Endothelial cell of umbilical vein (primary cell): ENCODE measurements at regions not wholly inside any gene's neighbourhood (a gene's known extent, or its start where the extent isn't known, plus 50 kb on each side); places are given as distances from the start of the nearest gene placed in this dataset.

ENCODE experiments used
- BruUV-seq: library from RNA; stranded (reverse); fragments of 400-500 nt; replicated peaks from 2 replicates; lab custom pipeline; 2021; lab: Mats Ljungman, UMichigan
- CTCF ChIA-PET: fragments of 300-600, 350-600 bp; sonication (Branson Sonifier 250); formaldehyde crosslinking; loops from one replicate; lab custom pipeline; 2021; ENCODE audit warnings: antibody characterized with exemption, inconsistent platforms; lab: Charles Lee
- POLR2A ChIA-PET: fragments of 300-600, 350-600 bp; sonication (Branson Sonifier 250); formaldehyde crosslinking; loops from one replicate; lab custom pipeline; 2021; ENCODE audit warnings: antibody characterized with exemption, inconsistent platforms; lab: Charles Lee
- DNase-seq: peaks from one replicate; pipeline ENCODE4 v3.0.0-alpha.2; 2011; ENCODE audit warnings: low read depth, low spot score
- FAIRE-seq: peaks from 2 replicates; lab custom pipeline; 2011; peaks lifted over from hg19 to GRCh38; lab: Jason Lieb, UNC
- H2AFZ ChIP-seq: 2 replicates; pipeline ENCODE4 v1.6.0; 2012; ENCODE audit warnings: low read depth, low read length, control low read depth, inconsistent platforms
- H3K27ac ChIP-seq: 2 replicates; pipeline ENCODE4 v1.5.1; 2011; ENCODE audit warnings: low read depth, mild to moderate bottlenecking, control low read depth, low read length, moderate library complexity; ENCODE audit not compliant: insufficient read depth
- H3K27me3 ChIP-seq, 2 experiments: 2 replicates each; pipeline versions ENCODE4 v1.6.0 to v1.6.1; 2011; ENCODE audit warnings: low read length in 2 of 2, mixed read lengths in 1 of 2; ENCODE audit not compliant: control insufficient read depth in 2 of 2, insufficient read depth in 2 of 2
- H3K36me3 ChIP-seq, 2 experiments: 2 replicates in 1 of 2; 3 replicates in 1 of 2; pipeline ENCODE4 v1.5.1; 2011; ENCODE audit warnings: low read length in 2 of 2, mild to moderate bottlenecking in 1 of 2, moderate library complexity in 1 of 2; ENCODE audit not compliant: control insufficient read depth in 2 of 2, insufficient read depth in 2 of 2; ENCODE audit errors: extremely low read depth in 1 of 2
- H3K4me1 ChIP-seq: 3 replicates; pipeline ENCODE4 v1.5.1; 2011; ENCODE audit warnings: mild to moderate bottlenecking, low read length; ENCODE audit not compliant: control insufficient read depth, insufficient read depth; ENCODE audit errors: extremely low read depth
- H3K4me2 ChIP-seq: 2 replicates; pipeline ENCODE4 v1.6.1; 2011; ENCODE audit warnings: low read length, control low read depth, mixed read lengths; ENCODE audit not compliant: insufficient read depth
- H3K4me3 ChIP-seq, 3 experiments: fragments of 200-600 bp in 1 of 3; sonication (generic), shearing (Covaris generic) in 1 of 3; replicated peaks in 1 of 3; 2 replicates each; pipeline ENCODE4 v1.5.1; 2011 to 2016; ENCODE audit warnings: control low read depth in 3 of 3, low read length in 3 of 3, mild to moderate bottlenecking in 2 of 3, inconsistent platforms in 1 of 3, low read depth in 1 of 3, moderate library complexity in 1 of 3; ENCODE audit not compliant: insufficient read depth in 1 of 3
- H3K79me2 ChIP-seq: 2 replicates; pipeline ENCODE4 v1.6.0; 2012; ENCODE audit warnings: low read length, inconsistent platforms; ENCODE audit not compliant: control insufficient read depth, insufficient read depth
- H3K9ac ChIP-seq: replicated peaks from 2 replicates; pipeline ENCODE3; 2011; ENCODE audit warnings: low read length, control low read depth; ENCODE audit not compliant: insufficient read depth; ENCODE audit errors: extremely low read depth
- H3K9me1 ChIP-seq: replicated peaks from 3 replicates; pipeline ENCODE4 v1.6.0; 2011; ENCODE audit warnings: mild to moderate bottlenecking, low read length; ENCODE audit not compliant: control insufficient read depth, insufficient read depth; ENCODE audit errors: extremely low read depth
- H3K9me3 ChIP-seq: replicated peaks from 2 replicates; pipeline ENCODE4 v1.5.1; 2012; ENCODE audit warnings: low read length, inconsistent platforms; ENCODE audit not compliant: control insufficient read depth, insufficient read depth
- H4K20me1 ChIP-seq: replicated peaks from 2 replicates; pipeline ENCODE3; 2011; ENCODE audit warnings: mild to moderate bottlenecking, low read length; ENCODE audit not compliant: control insufficient read depth, insufficient read depth; ENCODE audit errors: extremely low read depth
- CTCF ChIP-seq, 2 donors: IDR thresholded peaks; 1 replicate in 1 of 2; 2 replicates in 1 of 2; pipeline ENCODE4 v1.5.1; 2011; ENCODE audit warnings: low read length in 2 of 2, mild to moderate bottlenecking in 2 of 2, moderate library complexity in 2 of 2, control low read depth in 1 of 2, inconsistent platforms in 1 of 2, low read depth in 1 of 2; ENCODE audit not compliant: insufficient read depth in 1 of 2; ENCODE audit errors: extremely low read depth in 1 of 2
- EZH2 ChIP-seq: IDR thresholded peaks from 2 replicates; pipeline ENCODE4 v1.6.1; 2012; ENCODE audit warnings: borderline replicate concordance, low read depth, mild to moderate bottlenecking, moderate library complexity, low read length, inconsistent platforms; ENCODE audit not compliant: severe bottlenecking
- FOS ChIP-seq: IDR thresholded peaks from 2 replicates; pipeline ENCODE4 v1.6.1; 2011; ENCODE audit warnings: mild to moderate bottlenecking, low read length, moderate library complexity, borderline replicate concordance; ENCODE audit not compliant: insufficient read depth
- GATA2 ChIP-seq: IDR thresholded peaks from 2 replicates; pipeline ENCODE4 v1.7.0; 2011; ENCODE audit warnings: low read depth, mild to moderate bottlenecking, moderate library complexity, mixed read lengths, low read length; ENCODE audit not compliant: insufficient read length, insufficient read depth
- JUN ChIP-seq: IDR thresholded peaks from 2 replicates; pipeline ENCODE4 v1.6.1; 2011; ENCODE audit warnings: borderline replicate concordance, low read depth; ENCODE audit not compliant: insufficient read length, insufficient read depth
- MAX ChIP-seq: IDR thresholded peaks from 2 replicates; pipeline ENCODE4 v1.6.1; 2011; ENCODE audit not compliant: insufficient read depth, insufficient read length
- POLR2A ChIP-seq: IDR thresholded peaks from 2 replicates; pipeline ENCODE4 v1.6.1; 2012; ENCODE audit warnings: low read depth, mild to moderate bottlenecking, control low read depth, low read length
- POLR2AphosphoS5 ChIP-seq: IDR thresholded peaks from 2 replicates; pipeline ENCODE4 v1.6.1; 2012; ENCODE audit warnings: low read depth, mild to moderate bottlenecking, control low read depth, low read length, moderate library complexity; ENCODE audit not compliant: insufficient read depth
- dilution Hi-C: fragments of 300-500 bp; cut with MboI; formaldehyde crosslinking; loops from one replicate; pipeline ENCODE4 v1.15.0; 2019; ENCODE audit warnings: low sequenced_read_pairs; ENCODE audit not compliant: extremely low pct_ligation_motif_present
- intact Hi-C: fragments of 100-400 bp; cut with micrococcal nuclease; formaldehyde crosslinking; loops from one replicate; pipeline ENCODE4 v1.10.0; 2022

GRCh38 chr12:105723494-105723893 is 393.0 kb downstream of the C12orf75 start:
- H3K4me3 ChIP-seq, result no peak overlapping the region
- no peak overlapping the region for H2AFZ ChIP-seq
- dilution Hi-C loops, result no loop called here
- POLR2A ChIA-PET, result no interaction called here
- peaks cover 36 to 38% of the 10 kb centered on the region in 2 experiments for H3K27me3 ChIP-seq
- no peak for FAIRE-seq
- intact Hi-C loops, result no loop called here
- H3K4me2 ChIP-seq, result no peak overlapping the region
- CTCF ChIA-PET, result no interaction called here
- H3K9me3 ChIP-seq, result no peaks in the 10 kb centered on the region
- H3K79me2 ChIP-seq, result no peaks in the 10 kb centered on the region
- no TSS peak for BruUV-seq
- no peaks in the 10 kb centered on the region for H3K4me1 ChIP-seq
- H3K9ac ChIP-seq, result no peak overlapping the region
- TF ChIP-seq EZH2, result no peak
- TF ChIP-seq POLR2AphosphoS5, result no peak
- TF ChIP-seq POLR2A, result no peak
- no peak for TF ChIP-seq FOS
- no peak for TF ChIP-seq MAX
- no peak for TF ChIP-seq CTCF (IDR thresholded peaks at IDR 0.05; ENCODE audit: extremely low read depth in 1 of 2, insufficient read depth in 1 of 2, low read depth in 1 of 2, low read length in 2 of 2)
- no peak for TF ChIP-seq JUN
- TF ChIP-seq GATA2, result no peak
- H4K20me1 ChIP-seq, result no peaks in the 10 kb centered on the region
- H3K27ac ChIP-seq, result no peak overlapping the region
- no peaks in the 10 kb centered on the region for H3K9me1 ChIP-seq
- DNase-seq, result no peak
- no peaks in the 10 kb centered on the region for H3K36me3 ChIP-seq
